GM19324 (cell line): ENCODE measurements at regions not wholly inside any gene's neighbourhood (a gene's known extent, or its start where the extent isn't known, plus 50 kb on each side); places are given as distances from the start of the nearest gene placed in this dataset.
A peak's percentile ranks its signal among the peaks of the same experiment; 100 is the strongest.

Experiments
- ATAC-seq: cut with Tn5 transposase; IDR thresholded peaks from one replicate; pipeline ENCODE4 v1.9.1; 2021; ENCODE audit warnings: mild to moderate bottlenecking, moderate library complexity; ENCODE audit not compliant: unreplicated experiment, low FRiP score

DNA sequence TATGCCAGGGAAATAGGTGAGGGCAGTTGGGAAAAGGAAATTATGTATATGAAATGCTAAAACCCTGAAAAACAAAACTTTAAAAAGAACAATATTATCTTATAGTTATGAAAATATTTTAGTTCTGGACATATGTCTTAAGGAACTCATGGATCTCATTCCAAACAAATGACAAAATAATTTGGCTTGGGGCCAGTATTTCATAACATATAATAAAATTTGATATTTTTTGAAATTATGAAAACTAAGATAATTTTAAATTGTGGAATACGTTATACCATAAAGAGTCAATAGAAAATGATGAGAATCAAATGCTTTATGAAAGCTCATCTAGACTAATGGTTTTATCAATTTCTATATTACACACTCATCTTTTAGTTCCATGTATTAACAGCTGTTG is 173.8 kb upstream of the DCN start:
- ATAC-seq: no peak

DNA sequence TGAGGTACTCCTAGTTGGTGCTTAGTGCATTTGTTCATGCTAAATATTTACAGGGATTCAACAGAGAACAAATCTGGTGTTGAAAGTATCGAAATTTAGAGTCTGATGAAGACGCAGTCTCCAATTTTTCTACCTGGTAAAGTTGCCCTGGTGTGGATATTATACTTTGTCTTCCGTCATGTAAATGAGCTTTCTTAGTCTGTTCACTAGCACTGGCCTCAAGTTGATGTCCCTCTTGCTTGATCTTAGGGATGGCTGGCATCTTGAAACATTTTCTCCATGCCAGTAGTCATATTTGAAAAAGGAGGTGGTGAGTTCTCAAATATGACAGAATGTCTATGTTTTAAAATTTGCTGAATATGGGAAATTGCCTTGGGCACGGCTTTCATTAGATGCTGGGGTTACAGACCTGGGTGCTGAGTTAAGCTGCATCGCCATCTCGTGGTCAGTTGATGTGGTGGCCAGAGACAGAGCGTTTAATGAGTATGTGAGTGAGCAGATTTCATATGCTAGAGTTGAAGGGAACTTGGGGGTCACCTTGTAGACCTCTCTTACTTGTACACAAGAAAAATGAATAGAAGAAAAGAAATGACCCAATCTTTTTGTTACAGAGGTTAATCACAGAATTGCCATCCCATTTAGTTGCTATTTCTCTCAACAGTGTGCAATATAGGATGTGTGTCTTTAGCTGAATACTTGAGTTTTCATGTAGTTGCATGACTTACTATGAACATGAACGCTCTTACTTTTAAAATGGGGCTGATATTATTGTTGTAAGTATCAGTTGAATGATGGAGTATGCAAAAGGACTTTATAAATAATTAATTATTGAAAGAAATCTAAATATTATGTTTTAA is 172.8 kb upstream of the DCN start:
- ATAC-seq: peak; percentile 84

DNA sequence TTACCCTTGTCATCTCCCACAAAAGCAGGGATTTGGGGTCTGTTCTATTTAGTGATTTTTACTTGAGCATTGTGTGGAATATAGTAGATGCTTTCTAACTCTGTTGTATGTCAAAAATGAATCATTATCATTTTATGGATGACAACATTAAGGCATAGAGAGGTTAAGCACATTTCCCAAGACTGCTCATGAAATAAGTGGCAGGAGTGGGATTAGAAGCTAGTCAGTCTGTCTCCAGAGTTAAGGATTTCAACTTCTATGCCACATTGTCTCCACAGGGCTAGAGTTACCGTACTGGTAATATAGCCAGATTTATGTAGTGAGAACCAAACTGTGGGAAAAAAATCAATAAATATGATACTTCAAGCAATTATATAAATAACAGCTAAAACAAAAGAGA is 170.6 kb upstream of the DCN start:
- ATAC-seq: no peak

DNA sequence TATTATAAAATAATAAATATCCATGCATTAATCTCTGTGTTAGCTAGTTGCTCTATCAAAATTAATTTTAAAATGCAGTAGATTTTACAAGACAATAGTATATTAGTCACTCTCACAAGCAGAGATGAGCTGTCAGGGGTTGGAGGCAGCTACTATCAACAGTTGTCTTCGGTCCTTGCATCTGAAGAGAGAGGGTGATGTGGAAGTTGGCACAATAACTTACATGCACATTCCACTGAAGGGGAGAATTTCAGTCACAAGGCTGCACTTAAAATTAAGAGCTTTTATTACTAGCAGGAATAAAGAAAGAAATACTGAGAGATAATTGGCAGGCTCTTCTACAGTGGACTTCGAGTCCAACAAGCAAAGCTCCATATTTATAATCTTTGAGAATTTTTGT is 166.9 kb upstream of the DCN start:
- no peak for ATAC-seq

DNA sequence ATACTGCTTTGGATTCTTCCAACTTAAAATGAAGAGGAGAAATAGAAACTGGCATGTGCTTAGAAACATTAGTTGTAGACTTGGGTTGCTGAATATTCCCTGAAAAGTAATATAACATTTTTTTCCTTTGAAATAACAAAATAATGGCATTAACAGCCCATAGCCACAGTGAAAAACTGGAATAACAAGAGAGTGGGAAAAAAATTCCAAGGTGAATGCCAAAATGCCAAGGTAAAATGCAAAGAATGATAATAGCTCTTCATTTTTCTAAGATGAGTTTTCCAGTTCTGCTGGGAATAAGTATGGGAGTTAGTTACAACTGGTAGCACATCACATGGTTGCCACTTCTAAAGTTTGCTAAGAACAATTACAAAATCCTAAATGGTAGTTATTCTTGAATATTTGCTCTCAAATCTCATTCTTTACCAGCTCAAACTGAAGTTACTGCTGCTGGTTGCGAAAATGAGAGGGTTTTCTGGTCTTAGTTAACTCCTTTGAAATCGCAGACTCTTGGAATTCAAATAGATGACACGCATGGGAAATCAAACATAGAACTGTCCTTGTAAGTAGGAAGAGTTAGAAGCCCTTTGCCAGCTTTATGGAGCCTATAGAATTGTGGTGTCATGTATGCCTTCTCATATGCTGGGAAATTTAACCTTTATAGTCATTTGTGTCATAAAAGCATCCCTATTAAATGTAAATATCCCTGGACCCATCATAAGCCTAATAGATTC is 165.0 kb upstream of the DCN start:
- ATAC-seq: no peak

DNA sequence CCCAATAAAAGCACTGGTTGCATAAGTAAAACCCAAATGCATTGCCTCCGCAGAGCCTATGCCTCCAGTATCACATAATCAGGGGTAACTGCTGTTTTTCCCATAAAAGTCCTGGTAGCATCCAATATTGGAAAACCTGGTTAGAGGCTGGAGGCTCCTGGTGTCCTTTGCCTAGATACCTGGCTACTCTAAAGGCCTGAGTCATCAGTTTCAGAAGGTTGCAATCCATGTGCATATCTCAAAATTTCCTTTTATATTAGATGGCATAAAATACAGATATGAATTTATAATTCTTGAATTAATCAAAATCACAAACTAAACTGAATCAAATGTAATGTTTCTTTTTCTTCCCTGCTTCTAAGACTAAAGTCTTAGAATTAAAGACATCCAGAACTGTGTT is 164.2 kb upstream of the DCN start:
- no peak for ATAC-seq

DNA sequence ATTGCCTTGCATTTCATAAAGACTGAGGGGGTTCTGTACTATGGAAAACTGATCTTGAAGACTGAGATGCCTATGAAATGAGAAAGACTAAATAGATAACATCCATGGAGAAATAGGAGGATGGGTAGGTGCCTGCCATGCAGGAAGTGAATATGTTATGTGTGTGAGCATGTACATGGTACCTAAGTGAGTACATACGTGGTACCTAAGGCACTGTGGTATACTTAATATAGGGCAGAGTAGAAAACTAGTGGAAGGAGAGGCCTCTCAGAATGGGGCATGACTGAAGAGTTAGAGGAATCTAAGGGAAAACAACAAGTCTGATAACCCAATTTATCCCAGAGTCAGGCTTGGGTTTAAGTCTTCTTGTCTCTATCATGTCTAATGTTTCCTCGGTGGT is 161.8 kb upstream of the DCN start:
- no peak for ATAC-seq

DNA sequence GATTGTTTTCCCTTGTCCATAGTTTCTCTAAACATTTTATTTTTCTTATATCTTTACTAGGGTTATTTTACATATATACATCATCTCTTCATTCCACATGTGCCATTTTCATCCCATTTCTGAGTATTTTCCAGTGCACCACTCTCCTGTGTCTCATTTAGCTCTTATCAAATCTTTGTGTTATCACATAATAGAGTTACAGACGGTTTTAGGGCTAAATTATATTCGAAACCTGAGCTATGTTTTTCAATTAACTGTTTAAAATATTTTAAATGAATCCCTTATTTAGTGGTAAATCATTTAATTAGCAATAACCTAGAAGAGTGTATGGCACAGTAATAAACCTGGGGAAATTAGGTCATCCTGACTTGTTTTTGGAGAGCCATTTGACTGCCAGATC is 160.4 kb upstream of the DCN start:
- ATAC-seq: no peak

DNA sequence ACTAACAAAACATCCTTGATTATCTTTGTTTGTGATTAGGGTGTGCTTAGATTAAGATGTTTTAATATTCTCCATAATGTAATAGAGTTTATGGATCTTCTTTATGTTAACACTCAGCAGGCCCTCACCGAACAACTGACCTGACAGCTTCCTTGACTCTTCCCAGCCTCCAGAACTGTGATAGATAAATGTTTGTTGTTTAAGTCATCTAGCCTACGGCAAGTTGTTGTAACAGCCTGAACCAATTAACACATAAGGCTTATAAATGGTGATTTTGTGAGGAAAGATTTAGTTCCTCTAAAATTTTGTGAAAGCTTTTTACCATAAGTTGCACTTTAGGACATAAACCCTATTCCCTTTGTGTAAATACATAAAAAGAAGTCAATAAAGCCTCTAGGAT is 156.5 kb upstream of the DCN start:
- no peak for ATAC-seq

DNA sequence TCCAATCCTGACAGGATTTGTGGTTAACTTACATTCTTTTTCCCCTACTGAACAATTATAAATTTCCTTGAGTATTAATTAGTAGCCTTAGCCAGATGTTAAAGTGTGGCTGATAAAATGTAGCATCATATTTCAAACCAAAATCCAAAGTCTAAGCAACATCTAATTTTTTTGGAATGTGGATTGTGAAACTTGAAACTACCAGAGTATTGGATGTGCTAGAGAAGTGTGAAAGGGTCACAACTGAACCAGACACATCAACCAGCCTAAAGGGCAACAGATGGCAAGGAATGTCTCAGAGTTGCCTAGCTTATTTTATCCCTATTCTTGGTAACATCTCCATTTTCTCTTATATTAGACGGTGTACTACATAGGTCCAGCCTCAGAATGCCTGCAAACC is 153.1 kb upstream of the DCN start:
- no peak for ATAC-seq

DNA sequence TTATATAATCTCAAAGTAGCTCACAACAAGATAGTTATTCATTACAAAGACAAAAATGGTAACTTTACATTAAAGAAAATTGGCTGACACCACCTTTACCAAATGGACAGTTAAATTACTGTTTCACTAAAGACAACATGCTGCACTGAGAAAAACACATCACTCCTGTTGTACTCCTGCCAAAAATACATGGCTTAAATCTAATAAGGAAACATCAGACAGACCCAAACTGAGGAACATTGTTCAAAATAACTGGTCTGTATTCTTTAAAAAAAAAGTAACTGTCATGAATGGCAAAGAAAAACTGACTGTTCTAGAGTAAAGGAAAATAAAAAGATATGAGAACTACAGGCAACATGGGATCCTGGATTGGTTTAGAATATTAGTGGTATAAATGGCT is 151.3 kb upstream of the DCN start:
- ATAC-seq: no peak

DNA sequence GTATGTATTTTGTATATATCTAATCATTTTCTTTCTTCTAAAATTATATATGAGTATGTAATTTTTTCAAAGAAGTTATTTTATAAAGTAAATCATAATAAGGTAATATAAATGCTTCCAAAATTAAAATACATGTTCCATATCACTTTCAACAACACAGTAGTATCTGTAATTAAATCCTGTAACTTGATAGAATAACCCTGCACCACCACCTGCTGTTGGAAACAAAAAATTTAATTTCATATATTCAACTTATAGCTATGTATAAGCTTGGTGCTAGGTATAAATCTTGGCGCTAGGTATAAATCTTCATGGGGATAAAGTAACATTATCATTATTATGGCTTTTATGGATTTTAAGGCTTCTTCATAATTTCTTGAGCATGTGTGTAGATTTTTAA is 149.7 kb upstream of the DCN start:
- ATAC-seq: no peak

DNA sequence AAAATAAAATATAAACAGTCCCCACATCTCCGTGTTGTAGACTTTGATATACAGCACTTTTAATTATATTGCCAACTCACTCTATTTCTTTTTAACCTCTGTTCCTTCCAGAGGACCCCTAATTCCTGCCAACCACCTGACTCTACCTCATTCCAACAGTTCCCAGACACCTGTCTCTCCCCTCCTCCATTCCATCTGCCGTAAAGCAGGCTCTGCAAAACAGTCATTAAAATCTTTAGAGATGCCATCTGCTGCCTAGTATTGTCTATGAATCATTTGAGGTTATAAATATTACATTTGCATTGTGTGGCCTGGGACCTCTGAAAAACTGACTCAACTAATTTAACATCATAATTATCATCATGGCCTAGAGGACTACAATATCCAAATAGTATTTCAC is 148.8 kb upstream of the DCN start:
- ATAC-seq: no peak

DNA sequence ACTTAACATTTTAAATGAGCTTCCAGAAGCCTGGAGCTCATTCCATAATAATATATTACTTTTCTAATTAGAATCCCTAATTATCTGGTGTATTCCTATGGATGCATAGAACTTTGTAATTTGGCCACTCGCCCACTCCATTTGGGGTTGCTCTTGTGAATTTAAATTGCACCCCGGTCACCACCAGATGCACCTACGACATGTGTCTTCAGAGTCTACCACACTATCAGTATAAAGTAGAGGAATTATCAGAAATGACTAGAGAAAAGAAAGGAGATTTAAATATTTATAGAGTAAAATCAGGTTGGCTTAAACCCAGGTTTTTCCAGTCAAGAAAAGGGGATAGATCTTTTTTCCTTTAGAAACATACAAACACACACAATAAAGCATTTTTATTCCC is 145.8 kb upstream of the DCN start:
- ATAC-seq: no peak

DNA sequence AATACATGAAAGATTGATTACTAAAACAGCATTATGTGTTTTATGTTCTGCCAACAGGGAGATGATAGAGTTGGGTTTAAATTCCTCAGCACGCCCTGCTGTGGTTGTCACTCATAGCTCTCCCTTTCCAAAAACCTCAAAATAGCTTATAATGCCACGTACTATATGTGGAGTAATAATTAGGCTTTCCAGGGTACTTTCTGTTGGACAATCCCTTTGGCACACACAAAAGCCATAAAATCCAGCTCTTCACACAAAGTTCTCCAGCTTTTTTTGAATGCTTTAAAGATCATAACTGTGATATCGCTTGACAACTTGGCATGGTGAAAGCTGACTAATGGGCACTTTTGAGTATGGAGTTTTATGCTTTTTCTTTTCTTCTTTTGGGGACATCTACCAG is 145.3 kb upstream of the DCN start:
- ATAC-seq: no peak

DNA sequence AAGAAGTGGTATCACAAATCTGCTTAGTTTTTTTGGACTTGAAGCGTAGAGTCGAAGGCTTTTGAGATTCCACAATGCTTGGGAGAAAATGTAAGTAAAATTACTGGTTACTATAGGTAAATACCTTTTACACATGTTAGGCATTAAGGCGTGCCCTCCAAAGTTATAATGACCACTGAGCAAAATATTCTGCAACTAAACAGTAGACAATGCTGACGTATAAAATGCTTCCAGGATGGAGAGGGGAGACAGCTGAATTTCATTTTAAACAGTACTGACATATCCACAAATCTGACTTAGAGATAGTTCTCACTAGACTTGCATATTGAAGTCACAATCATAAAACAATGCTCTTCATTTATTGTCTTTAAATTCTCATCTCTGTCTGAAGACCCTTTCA is 144.5 kb upstream of the DCN start:
- ATAC-seq: no peak

DNA sequence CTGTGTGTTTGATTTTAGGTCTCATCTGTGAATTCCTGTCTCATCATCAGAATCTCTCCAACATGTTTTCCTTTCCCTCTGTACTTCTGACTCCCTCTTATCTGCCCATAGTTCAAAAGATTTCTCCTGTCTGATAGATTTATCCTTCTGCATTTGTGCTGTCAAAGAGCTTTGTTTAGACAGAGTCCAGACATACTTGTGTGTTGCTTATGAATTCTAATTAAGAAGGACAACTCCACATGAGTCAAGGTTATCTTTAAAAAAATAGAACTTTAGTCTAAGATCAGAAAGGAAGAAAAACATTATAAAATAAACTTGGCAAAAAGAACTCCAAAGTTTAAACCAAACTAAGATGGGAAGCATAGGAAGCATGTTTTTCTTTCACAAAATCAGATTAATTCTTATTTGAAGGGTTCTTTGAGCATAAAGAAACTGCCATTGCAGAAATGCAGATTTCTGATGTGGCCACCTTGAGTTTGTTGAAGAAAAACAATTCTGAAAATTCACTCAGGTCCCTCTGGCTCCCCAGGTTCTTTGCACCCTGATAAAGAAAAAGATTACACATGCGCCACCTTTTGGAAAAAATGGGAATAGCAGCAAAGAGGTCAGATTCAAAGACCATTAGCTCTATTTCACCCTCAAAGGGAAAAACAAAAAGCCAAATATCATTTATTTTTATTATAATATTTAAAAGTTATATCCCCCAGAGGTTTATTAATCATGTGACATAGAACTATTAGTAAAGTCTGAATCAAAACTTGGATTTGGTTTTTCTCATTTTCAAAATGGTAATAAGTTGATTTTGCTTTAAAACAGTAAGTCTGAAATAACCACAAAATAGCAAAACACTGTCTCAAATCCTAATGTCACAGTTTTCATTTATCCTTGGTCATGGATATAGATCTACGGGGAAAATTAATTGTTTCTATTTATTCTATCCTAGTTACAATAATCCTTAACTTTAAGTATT is 143.7 kb upstream of the DCN start:
- no peak for ATAC-seq

DNA sequence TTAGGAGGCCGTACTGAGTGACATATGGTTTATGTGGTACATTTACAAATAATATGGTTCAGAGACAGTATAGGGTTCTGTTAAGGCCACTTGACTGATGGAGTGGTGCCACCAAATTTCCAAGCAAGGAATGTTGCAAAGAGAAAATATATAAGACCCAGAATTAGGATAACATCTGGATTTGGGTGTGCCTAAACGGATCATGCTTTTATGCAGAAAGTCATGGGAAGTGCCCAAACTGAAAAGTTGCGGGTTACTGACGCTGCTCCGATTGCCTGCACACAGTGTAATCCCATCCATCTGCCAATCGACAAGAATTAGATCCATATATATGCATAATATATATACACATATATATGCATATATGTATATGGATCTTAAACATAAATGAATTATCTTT is 138.4 kb upstream of the DCN start:
- no peak for ATAC-seq

DNA sequence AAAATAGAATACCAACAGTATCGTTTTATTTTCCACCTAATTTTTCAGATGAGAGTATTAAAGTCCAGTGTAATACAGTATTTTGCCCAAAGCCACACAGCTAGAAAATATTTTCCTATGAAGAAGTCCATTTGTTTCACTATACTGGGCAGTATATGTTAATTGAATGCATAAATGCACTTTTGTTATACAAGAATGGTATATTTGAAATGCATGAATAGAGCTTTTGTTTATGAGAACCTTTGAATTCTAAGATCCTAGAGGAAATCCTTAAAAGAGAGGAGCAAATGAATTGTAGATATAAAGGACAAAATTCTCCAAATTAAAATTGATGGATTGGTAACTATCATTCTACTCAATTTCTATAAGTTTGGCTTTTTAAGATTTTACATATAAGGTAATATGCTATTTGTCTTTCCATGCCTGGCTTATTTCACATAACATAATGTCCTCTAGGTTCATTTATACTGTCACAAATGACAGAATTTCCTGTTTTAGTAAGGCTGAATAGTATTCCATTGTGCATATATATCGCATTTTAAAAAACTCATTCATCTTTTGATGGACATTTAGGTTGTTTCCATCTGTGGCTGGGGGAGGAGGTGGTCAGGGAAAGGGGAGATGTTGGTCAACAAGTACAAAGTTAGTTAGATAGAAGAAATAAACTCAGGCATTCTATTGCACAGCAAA is 136.6 kb upstream of the DCN start:
- ATAC-seq: no peak

DNA sequence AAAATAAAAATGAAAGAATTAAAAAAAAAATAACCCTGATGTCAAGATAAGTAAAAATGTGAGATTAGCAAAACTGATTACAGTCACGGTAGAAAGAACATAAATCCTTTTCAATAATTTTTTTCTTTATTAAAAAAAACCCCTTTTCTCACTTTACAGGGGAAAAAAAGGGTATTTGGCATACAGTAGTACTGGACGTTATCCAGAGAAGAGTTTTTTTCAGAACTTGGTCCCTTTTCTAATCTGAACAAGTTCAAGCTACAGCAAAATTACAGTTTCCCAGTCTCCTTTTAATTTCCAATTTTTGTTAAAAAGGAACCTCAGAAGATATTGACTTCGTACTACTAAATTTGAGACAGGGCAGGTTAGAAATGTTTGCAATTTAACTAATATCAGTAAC is 134.7 kb upstream of the DCN start:
- no peak for ATAC-seq

DNA sequence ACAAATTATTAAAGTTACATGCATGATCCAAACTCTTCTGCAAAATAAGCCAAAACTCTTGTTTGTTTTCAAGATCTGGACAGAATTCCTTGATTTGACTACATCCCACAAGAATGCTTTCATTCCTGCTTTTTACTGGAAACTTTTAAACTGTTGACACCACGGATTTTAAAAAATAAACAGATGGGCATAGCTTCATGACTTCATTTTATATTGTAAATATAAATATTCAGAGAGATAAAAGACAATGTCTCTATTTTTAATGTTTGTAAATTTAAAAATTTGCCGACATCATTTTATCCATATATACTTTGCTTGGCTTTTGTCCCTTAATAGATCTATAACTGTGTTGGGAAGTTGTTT is 134.3 kb upstream of the DCN start:
- ATAC-seq: no peak
